IMR-90 (cell line): ENCODE measurements at regions not wholly inside any gene's neighbourhood (a gene's known extent, or its start where the extent isn't known, plus 50 kb on each side); places are given as distances from the start of the nearest gene placed in this dataset.

Experiments
- ATAC-seq: fragments of 200-7000 bp; cut with Tn5 transposase; 2 replicates; pipeline ENCODE4 v1.9.1; 2020; ENCODE audit warnings: low read depth, mild to moderate bottlenecking, moderate library complexity
- BruUV-seq: library from RNA; stranded (reverse); fragments of 400-500 nt; replicated peaks from 2 replicates; lab custom pipeline; 2021; lab: Mats Ljungman, UMichigan
- CTCF ChIA-PET: fragments of 300-600 bp; formaldehyde crosslinking; extraction: SDS; loops from one replicate; lab custom pipeline; 2021; ENCODE audit warnings: antibody characterized with exemption; lab: Yijun Ruan, JAX
- POLR2A ChIA-PET: fragments of 300-600 bp; sonication (Branson Sonifier 250); formaldehyde crosslinking; loops from one replicate; lab custom pipeline; 2022; ENCODE audit warnings: antibody characterized with exemption; ENCODE audit not compliant: unreplicated experiment; lab: Charles Lee
- DNase-seq: peaks from one replicate; pipeline ENCODE4 v3.0.0; 2013
- H2AFZ ChIP-seq: replicated peaks from 2 replicates; pipeline ENCODE3; 2013; ENCODE audit warnings: low read length, mild to moderate bottlenecking; ENCODE audit not compliant: poor library complexity
- H2AK5ac ChIP-seq: 2 replicates; pipeline ENCODE4 v1.6.1; 2013; ENCODE audit warnings: low read depth, low read length, inconsistent platforms
- H2AK9ac ChIP-seq: replicated peaks from 2 replicates; pipeline ENCODE3; 2013; ENCODE audit warnings: mild to moderate bottlenecking, low read depth, low read length, moderate library complexity; ENCODE audit not compliant: poor library complexity
- H2BK120ac ChIP-seq: 2 replicates; pipeline ENCODE4 v1.6.1; 2013; ENCODE audit warnings: low read depth, low read length, inconsistent platforms
- H2BK15ac ChIP-seq: 3 replicates; pipeline ENCODE4 v1.6.1; 2013; ENCODE audit warnings: low read depth, low read length, inconsistent platforms
- H2BK20ac ChIP-seq: 2 replicates; pipeline ENCODE4 v1.6.1; 2013; ENCODE audit warnings: low read depth, mild to moderate bottlenecking, inconsistent platforms, low read length, moderate library complexity
- H2BK5ac ChIP-seq: 2 replicates; pipeline ENCODE4 v1.6.1; 2013; ENCODE audit warnings: mild to moderate bottlenecking, low read depth, low read length, inconsistent platforms; ENCODE audit not compliant: poor library complexity, severe bottlenecking
- H3K14ac ChIP-seq: replicated peaks from 2 replicates; pipeline ENCODE4 v1.6.1; 2013; ENCODE audit warnings: low read depth, low read length, inconsistent platforms
- H3K18ac ChIP-seq: 2 replicates; pipeline ENCODE4 v1.6.1; 2013; ENCODE audit warnings: low read depth, low read length, control low read depth
- H3K23ac ChIP-seq: 2 replicates; pipeline ENCODE4 v1.6.1; 2013; ENCODE audit warnings: low read depth, low read length, inconsistent platforms
- H3K27ac ChIP-seq: 2 replicates; pipeline ENCODE4 v1.5.1; 2013; ENCODE audit warnings: mild to moderate bottlenecking, control low read depth, low read length; ENCODE audit not compliant: insufficient read depth
- H3K27me3 ChIP-seq: 2 replicates; pipeline ENCODE4 v1.6.1; 2013; ENCODE audit warnings: low read length; ENCODE audit not compliant: control insufficient read depth, insufficient read depth
- H3K36me3 ChIP-seq: 2 replicates; pipeline ENCODE4 v1.6.1; 2013; ENCODE audit warnings: low read length, mixed read lengths; ENCODE audit not compliant: control insufficient read depth, insufficient read depth
- H3K4ac ChIP-seq: 2 replicates; pipeline ENCODE4 v1.6.1; 2013; ENCODE audit warnings: low read depth, low read length, inconsistent platforms
- H3K4me1 ChIP-seq: 2 replicates; pipeline ENCODE4 v1.6.1; 2013; ENCODE audit warnings: low read length, mixed read lengths; ENCODE audit not compliant: control insufficient read depth, insufficient read depth
- H3K4me2 ChIP-seq: 2 replicates; pipeline ENCODE4 v1.6.1; 2013; ENCODE audit warnings: low read depth, mild to moderate bottlenecking, control low read depth, low read length, moderate library complexity
- H3K4me3 ChIP-seq: 2 replicates; pipeline ENCODE4 v1.5.1; 2013; ENCODE audit warnings: low read depth, mild to moderate bottlenecking, control low read depth, low read length, moderate library complexity; ENCODE audit not compliant: insufficient read depth
- H3K56ac ChIP-seq: 2 replicates; pipeline ENCODE4 v1.6.1; 2013; ENCODE audit warnings: low read length, inconsistent platforms; ENCODE audit not compliant: insufficient read depth; ENCODE audit errors: extremely low read depth
- H3K79me1 ChIP-seq, 2 experiments: 2 replicates each; pipeline ENCODE4 v1.6.1; 2013; ENCODE audit warnings: low read length in 2 of 2, inconsistent platforms in 1 of 2, low read depth in 1 of 2
- H3K9ac ChIP-seq: 2 replicates; pipeline ENCODE4 v1.6.1; 2013; ENCODE audit warnings: low read depth, low read length, control low read depth
- H3K9me1 ChIP-seq: 2 replicates; pipeline ENCODE4 v1.6.1; 2013; ENCODE audit warnings: low read length, inconsistent platforms; ENCODE audit not compliant: insufficient read depth
- H3K9me3 ChIP-seq: 2 replicates; pipeline ENCODE4 v1.6.1; 2013; ENCODE audit warnings: low read length; ENCODE audit not compliant: control insufficient read depth, insufficient read depth
- H4K20me1 ChIP-seq: 2 replicates; pipeline ENCODE4 v1.6.1; 2013; ENCODE audit warnings: low read length, inconsistent platforms; ENCODE audit not compliant: insufficient read depth
- H4K5ac ChIP-seq: 2 replicates; pipeline ENCODE4 v1.6.1; 2013; ENCODE audit warnings: mild to moderate bottlenecking, low read depth, low read length, control low read depth
- H4K8ac ChIP-seq, 2 experiments: 2 replicates each; pipeline ENCODE4 v1.6.1; 2013; ENCODE audit warnings: low read depth in 2 of 2, low read length in 2 of 2, control low read depth in 1 of 2, inconsistent platforms in 1 of 2
- H4K91ac ChIP-seq: 2 replicates; pipeline ENCODE4 v1.6.1; 2013; ENCODE audit warnings: low read depth, low read length, inconsistent platforms; ENCODE audit not compliant: insufficient read depth
- CHD1 ChIP-seq: IDR thresholded peaks from 2 replicates; pipeline ENCODE4 v1.6.1; 2012; ENCODE audit warnings: low read depth, low read length, improper control_type of control experiment
- FOS ChIP-seq: fragments of 150-350 bp; IDR thresholded peaks from 2 replicates; pipeline ENCODE4 v1.6.1; 2016; ENCODE audit warnings: low read depth, low read length
- MAFK ChIP-seq: IDR thresholded peaks from 2 replicates; pipeline ENCODE4 v1.6.1; 2012; ENCODE audit warnings: low read depth, low read length, improper control_type of control experiment
- RAD21 ChIP-seq: IDR thresholded peaks from 2 replicates; pipeline ENCODE4 v1.6.1; 2012; ENCODE audit warnings: low read length, improper control_type of control experiment
- SMC3 ChIP-seq: fragments of 150-350 bp; IDR thresholded peaks from 2 replicates; pipeline ENCODE4 v1.6.1; 2016; ENCODE audit warnings: low read depth, mild to moderate bottlenecking, antibody characterized with exemption, low read length, moderate library complexity
- USF2 ChIP-seq: fragments of 150-350 bp; IDR thresholded peaks from 2 replicates; pipeline ENCODE4 v1.6.1; 2017; ENCODE audit warnings: mild to moderate bottlenecking, antibody characterized with exemption, low read length, low read depth
- WGBS, 2 experiments: methylation state at CpG; one replicate each; pipeline versions ENCODE4 v1.1.5 to v1.1.7; 2013; ENCODE audit warnings: missing lambda C conversion rate in 2 of 2; ENCODE audit not compliant: insufficient read length in 1 of 2; ENCODE audit errors: extremely low coverage in 2 of 2; 5-methylcytosine and 5-hydroxymethylcytosine counted together
- dilution Hi-C: fragments of 300-500 bp; cut with HindIII; formaldehyde crosslinking; loops from one replicate; pipeline ENCODE4 v1.14.3; 2018; ENCODE audit warnings: low sequenced_read_pairs; ENCODE audit not compliant: unreplicated experiment
- in situ Hi-C: fragments of 300-500 bp; cut with MboI; formaldehyde crosslinking; loops from 3 replicates; pipeline ENCODE4 v1.14.3; 2019; ENCODE audit warnings: low sequenced_read_pairs, inconsistent platforms, mixed read lengths
- intact Hi-C: fragments of 100-400 bp; cut with micrococcal nuclease; formaldehyde crosslinking; loops from 2 replicates; pipeline ENCODE4 v1.10.0; 2022

GRCh38 chr9:94014920-94015319 is 59.8 kb upstream of the BARX1 start:
- ATAC-seq = no peak
- H3K36me3 ChIP-seq = no peaks in the 10 kb centered on the region
- no peak overlapping the region for H3K4me2 ChIP-seq
- dilution Hi-C loops = no loop called here
- BruUV-seq = no TSS peak
- CTCF ChIA-PET = interaction anchor here (0.6 to 3.0 kb wide), 8 partner anchors 11 to 199 kb away, joined by 3 to 22 read pairs (median 6); no protein-coding TSS in a partner anchor
- no peak overlapping the region for H3K14ac ChIP-seq
- H4K91ac ChIP-seq = no peak overlapping the region
- no peak overlapping the region for H2AK5ac ChIP-seq
- H3K9me3 ChIP-seq = no peaks in the 10 kb centered on the region
- H3K27ac ChIP-seq = no peak overlapping the region
- no peak overlapping the region for H3K9ac ChIP-seq
- peaks cover 2% of the 10 kb centered on the region; the same call in 1 of the 2 replicates for H3K4me1 ChIP-seq
- intact Hi-C loops = loop anchor here (1.0 kb wide), 1 partner anchor 198 kb away; no protein-coding TSS in a partner anchor
- H3K4me3 ChIP-seq = no peak overlapping the region
- no peak overlapping the region for H3K18ac ChIP-seq
- in situ Hi-C loops = loop anchor here (5.0 kb wide), 1 partner anchor 192 kb away; no protein-coding TSS in a partner anchor
- POLR2A ChIA-PET = no interaction called here
- H3K27me3 ChIP-seq = peaks cover 4% of the 10 kb centered on the region; the same call in 1 of the 2 replicates
- H2BK5ac ChIP-seq = no peak overlapping the region
- H2BK20ac ChIP-seq = no peak overlapping the region
- TF ChIP-seq MAFK (no peak), SMC3 (no peak), CHD1 (no peak), USF2 (no peak), RAD21 (no peak), FOS (no peak)
- no peak overlapping the region for H4K8ac ChIP-seq
- no peak overlapping the region for H2BK120ac ChIP-seq
- H2BK15ac ChIP-seq = no peak overlapping the region
- H3K23ac ChIP-seq = no peak overlapping the region; the same call in 1 of the 2 replicates
- no peak overlapping the region for H3K4ac ChIP-seq
- no CpG with 5 or more reads among the region's 4 CpGs for WGBS, 2 experiments
- no peaks in the 10 kb centered on the region for H4K20me1 ChIP-seq
- H4K5ac ChIP-seq = no peak overlapping the region
- H3K79me1 ChIP-seq = no peaks in the 10 kb centered on the region
- DNase-seq = no peak
- H3K56ac ChIP-seq = no peak overlapping the region
- no peak overlapping the region for H2AK9ac ChIP-seq
- H2AFZ ChIP-seq = no peak overlapping the region
- H3K9me1 ChIP-seq = no peaks in the 10 kb centered on the region
